Mesenchymal stem cell (in vitro differentiated cells and primary cell): ENCODE measurements at regions not wholly inside any gene's neighbourhood (a gene's known extent, or its start where the extent isn't known, plus 50 kb on each side); places are given as distances from the start of the nearest gene placed in this dataset.

Source experiments
- DNase-seq: peaks from one replicate; pipeline ENCODE4 v3.0.0-alpha.2; 2013
- H2AFZ ChIP-seq: one replicate; pipeline ENCODE4 v1.6.1; 2013; ENCODE audit warnings: low read depth, mild to moderate bottlenecking, control low read depth, inconsistent platforms, low read length, moderate library complexity
- H2AK5ac ChIP-seq: 2 replicates; pipeline ENCODE4 v1.6.1; 2013; ENCODE audit warnings: low read length, moderate library complexity, mild to moderate bottlenecking, inconsistent platforms; ENCODE audit not compliant: severe bottlenecking
- H2BK120ac ChIP-seq: one replicate; pipeline ENCODE4 v1.6.1; 2013; ENCODE audit warnings: low read depth, mild to moderate bottlenecking, inconsistent platforms, low read length, moderate library complexity
- H2BK12ac ChIP-seq, 2 experiments: one replicate each; pipeline ENCODE4 v1.6.1; 2013; ENCODE audit warnings: inconsistent platforms in 2 of 2, low read length in 2 of 2, mild to moderate bottlenecking in 2 of 2, moderate library complexity in 2 of 2, control low read depth in 1 of 2
- H2BK15ac ChIP-seq: one replicate; pipeline ENCODE4 v1.6.1; 2013; ENCODE audit warnings: mild to moderate bottlenecking, low read depth, inconsistent platforms; ENCODE audit not compliant: poor library complexity, severe bottlenecking
- H2BK5ac ChIP-seq: 2 replicates; pipeline ENCODE4 v1.6.1; 2013; ENCODE audit warnings: low read depth, mild to moderate bottlenecking, low read length, control low read depth, inconsistent platforms; ENCODE audit not compliant: poor library complexity, severe bottlenecking
- H3K14ac ChIP-seq, 2 experiments: one replicate each; pipeline ENCODE4 v1.6.1; 2013; ENCODE audit warnings: inconsistent platforms in 2 of 2, low read length in 2 of 2, control low read depth in 1 of 2, mild to moderate bottlenecking in 1 of 2, moderate library complexity in 1 of 2
- H3K18ac ChIP-seq, 2 experiments: one replicate each; pipeline ENCODE4 v1.6.1; 2013; ENCODE audit warnings: inconsistent platforms in 2 of 2, low read length in 2 of 2, control low read depth in 1 of 2, low read depth in 1 of 2, mild to moderate bottlenecking in 1 of 2
- H3K23ac ChIP-seq, 2 experiments: one replicate each; pipeline ENCODE4 v1.6.1; 2013; ENCODE audit warnings: inconsistent platforms in 2 of 2, low read length in 2 of 2, mild to moderate bottlenecking in 2 of 2, moderate library complexity in 2 of 2, control low read depth in 1 of 2
- H3K27ac ChIP-seq: 2 replicates; pipeline ENCODE4 v1.5.1; 2013; ENCODE audit warnings: mild to moderate bottlenecking, moderate library complexity, low read length, control low read depth, inconsistent platforms; ENCODE audit not compliant: poor library complexity, severe bottlenecking
- H3K27me3 ChIP-seq, 2 experiments: 2 replicates each; pipeline versions ENCODE4 v1.6.1 to v1.7.0; 2013; ENCODE audit warnings: low read length in 2 of 2, mild to moderate bottlenecking in 2 of 2, moderate library complexity in 2 of 2, control low read depth in 1 of 2, inconsistent platforms in 1 of 2; ENCODE audit not compliant: control insufficient read depth in 1 of 2, insufficient read depth in 1 of 2
- H3K36me3 ChIP-seq, 2 experiments: 2 replicates each; pipeline versions ENCODE4 v1.6.1 to v1.7.0; 2013; ENCODE audit warnings: low read length in 2 of 2, control low read depth in 1 of 2, inconsistent platforms in 1 of 2, low read depth in 1 of 2, mild to moderate bottlenecking in 1 of 2; ENCODE audit not compliant: insufficient read depth in 2 of 2, control insufficient read depth in 1 of 2
- H3K4ac ChIP-seq, 2 experiments: one replicate each; pipeline ENCODE4 v1.6.1; 2013; ENCODE audit warnings: inconsistent platforms in 2 of 2, low read length in 2 of 2, mild to moderate bottlenecking in 2 of 2, moderate library complexity in 2 of 2, control low read depth in 1 of 2, low read depth in 1 of 2
- H3K4me1 ChIP-seq: 2 replicates; pipeline ENCODE4 v1.6.1; 2013; ENCODE audit warnings: low read depth, low read length, control low read depth; ENCODE audit not compliant: control insufficient read depth, insufficient read depth
- H3K4me2 ChIP-seq: 2 replicates; pipeline ENCODE4 v1.6.1; 2013; ENCODE audit warnings: low read length, mild to moderate bottlenecking, inconsistent platforms; ENCODE audit not compliant: poor library complexity, severe bottlenecking
- H3K4me3 ChIP-seq, 2 experiments: 2 replicates each; pipeline versions ENCODE4 v1.5.1 to v1.7.0; 2013; ENCODE audit warnings: low read length in 2 of 2, mild to moderate bottlenecking in 2 of 2, control low read depth in 1 of 2, low read depth in 1 of 2; ENCODE audit not compliant: insufficient read depth in 1 of 2
- H3K79me1 ChIP-seq: replicated peaks from 2 replicates; pipeline ENCODE4 v1.6.1; 2013; ENCODE audit warnings: mild to moderate bottlenecking, control low read depth, low read length, inconsistent platforms; ENCODE audit not compliant: poor library complexity, severe bottlenecking
- H3K9ac ChIP-seq: 2 replicates; pipeline ENCODE4 v1.7.0; 2013; ENCODE audit warnings: mild to moderate bottlenecking, low read length, moderate library complexity
- H3K9me3 ChIP-seq: 2 replicates; pipeline ENCODE4 v1.7.0; 2013; ENCODE audit warnings: mild to moderate bottlenecking, low read length; ENCODE audit not compliant: control insufficient read depth
- H4K8ac ChIP-seq: one replicate; pipeline ENCODE4 v1.6.1; 2013; ENCODE audit warnings: inconsistent platforms, mild to moderate bottlenecking, low read length, moderate library complexity
- H4K91ac ChIP-seq: one replicate; pipeline ENCODE4 v1.6.1; 2013; ENCODE audit warnings: mild to moderate bottlenecking, low read length, inconsistent platforms
- WGBS: methylation state at CpG from one replicate; pipeline ENCODE4 v1.1.7; 2013; ENCODE audit warnings: mixed read lengths; 5-methylcytosine and 5-hydroxymethylcytosine counted together

GRCh38 chr10:78397786-78398185 lies 364.1 kb downstream of the RPS24 start:
- Histone ChIP-seq H2BK5ac (no peak overlapping the region), H2BK12ac (no peak overlapping the region), H2AK5ac (no peak overlapping the region), H3K27ac (no peak overlapping the region), H2BK120ac (no peak overlapping the region), H3K4me3 (no peak overlapping the region), H4K91ac (no peak overlapping the region), H3K4me2 (no peak overlapping the region), H3K9me3 (no peaks in the 10 kb centered on the region), H4K8ac (no peak overlapping the region), H3K27me3 (no peaks in the 10 kb centered on the region), H3K36me3 (no peaks in the 10 kb centered on the region), H2BK15ac (no peak overlapping the region), H3K9ac (no peak overlapping the region), H3K4me1 (peaks cover 8% of the 10 kb centered on the region), H2AFZ (no peak overlapping the region), H3K4ac (no peak overlapping the region), H3K23ac (no peak overlapping the region), H3K79me1 (no peaks in the 10 kb centered on the region), H3K18ac (no peak overlapping the region), H3K14ac (no peak overlapping the region)
- DNase-seq, result no peak
- 74% methylated on average over 2 of the region's 2 CpGs for WGBS

- Histone ChIP-seq H2BK15ac (no peak overlapping the region), H3K27ac (no peak overlapping the region), H2BK120ac (no peak overlapping the region), H3K27me3 (no peaks in the 10 kb centered on the region), H3K4me1 (peaks cover 8% of the 10 kb centered on the region), H3K79me1 (no peaks in the 10 kb centered on the region), H2AFZ (no peak overlapping the region), H2BK12ac (no peak overlapping the region), H3K18ac (no peak overlapping the region), H3K14ac (no peak overlapping the region), H2BK5ac (no peak overlapping the region), H3K4me2 (no peak overlapping the region), H4K91ac (no peak overlapping the region), H3K9me3 (no peaks in the 10 kb centered on the region), H3K23ac (no peak overlapping the region), H3K9ac (no peak overlapping the region), H3K36me3 (no peaks in the 10 kb centered on the region), H2AK5ac (no peak overlapping the region), H4K8ac (no peak overlapping the region), H3K4ac (no peak overlapping the region), H3K4me3 (no peak overlapping the region)
- 71% methylated on average over 2 of the region's 2 CpGs for WGBS
- no peak for DNase-seq
Measured at GRCh38 chr10:78398382-78398781, 364.7 kb downstream of the RPS24 start.

- H3K9me3 ChIP-seq, result no peaks in the 10 kb centered on the region
- H2AK5ac ChIP-seq, result no peak overlapping the region
- no peaks in the 10 kb centered on the region for H3K36me3 ChIP-seq
- H3K4me2 ChIP-seq, result no peak overlapping the region
- H3K27me3 ChIP-seq, result peaks cover 0 to 3% of the 10 kb centered on the region in 2 experiments
- no peak overlapping the region for H3K4me3 ChIP-seq
- H4K8ac ChIP-seq, result no peak overlapping the region
- H2AFZ ChIP-seq, result no peak overlapping the region
- no peak overlapping the region for H4K91ac ChIP-seq
- no peak overlapping the region for H3K9ac ChIP-seq
- DNase-seq, result no peak
- H3K27ac ChIP-seq, result no peak overlapping the region
- no peak overlapping the region for H3K14ac ChIP-seq
- H2BK5ac ChIP-seq, result no peak overlapping the region
- no peak overlapping the region for H3K4ac ChIP-seq
- H3K18ac ChIP-seq, result no peak overlapping the region
- H3K79me1 ChIP-seq, result no peaks in the 10 kb centered on the region
- no peak overlapping the region for H2BK15ac ChIP-seq
- H3K23ac ChIP-seq, result peak overlapping the region in 1 of 2 experiments; percentile 70
- H2BK12ac ChIP-seq, result no peak overlapping the region
- peaks cover 11% of the 10 kb centered on the region for H3K4me1 ChIP-seq
- no peak overlapping the region for H2BK120ac ChIP-seq
- 61% methylated on average over 13 of the region's 13 CpGs for WGBS
Measured at GRCh38 chr10:78401624-78402367, 368.1 kb downstream of the RPS24 start.

- Histone ChIP-seq H2AK5ac (no peak overlapping the region), H3K79me1 (no peaks in the 10 kb centered on the region), H3K4ac (no peak overlapping the region), H3K4me3 (no peak overlapping the region), H3K4me1 (peaks cover 15% of the 10 kb centered on the region), H4K91ac (no peak overlapping the region), H2BK5ac (no peak overlapping the region), H3K27me3 (peaks cover 0 to 5% of the 10 kb centered on the region in 2 experiments), H3K4me2 (no peak overlapping the region), H3K27ac (no peak overlapping the region), H2BK12ac (no peak overlapping the region), H3K14ac (no peak overlapping the region), H2AFZ (no peak overlapping the region), H3K23ac (no peak overlapping the region), H4K8ac (no peak overlapping the region), H3K9ac (no peak overlapping the region), H3K18ac (no peak overlapping the region), H3K36me3 (no peaks in the 10 kb centered on the region), H3K9me3 (no peaks in the 10 kb centered on the region), H2BK15ac (no peak overlapping the region), H2BK120ac (no peak overlapping the region)
- WGBS, result 58% methylated on average over 4 of the region's 4 CpGs
- no peak for DNase-seq
Measured at GRCh38 chr10:78402591-78402990, 368.9 kb downstream of the RPS24 start.
